GM19452 (cell line): ENCODE measurements at regions not wholly inside any gene's neighbourhood (a gene's known extent, or its start where the extent isn't known, plus 50 kb on each side); places are given as distances from the start of the nearest gene placed in this dataset.

Source experiments
- ATAC-seq: cut with Tn5 transposase; IDR thresholded peaks from one replicate; pipeline ENCODE4 v1.9.1; 2021; ENCODE audit not compliant: unreplicated experiment

DNA sequence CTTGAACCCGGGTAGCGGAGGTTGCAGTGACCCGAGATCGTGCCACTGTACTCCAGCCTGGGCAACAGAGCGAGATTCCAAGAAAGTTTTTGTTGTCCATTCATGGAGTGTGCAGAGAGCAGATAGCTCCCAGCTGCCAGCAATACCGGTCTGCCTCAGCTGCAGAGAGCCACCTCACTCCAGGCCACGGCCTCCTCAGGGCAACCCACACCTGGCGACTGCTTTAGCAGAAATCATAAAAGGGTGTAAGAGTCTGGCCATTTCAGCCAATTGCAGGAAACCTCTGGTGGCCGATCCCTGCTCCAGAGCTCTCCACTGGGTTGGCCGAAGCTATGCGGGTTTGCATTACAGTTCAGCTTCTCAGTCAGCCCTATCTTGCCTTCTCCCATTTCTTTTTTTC, 227.4 kb upstream of the BCOR start:
- ATAC-seq, result no peak

- ATAC-seq, result no peak
Measured at GRCh38 chrX:40323977-40324376, 226.2 kb upstream of the BCOR start.

DNA sequence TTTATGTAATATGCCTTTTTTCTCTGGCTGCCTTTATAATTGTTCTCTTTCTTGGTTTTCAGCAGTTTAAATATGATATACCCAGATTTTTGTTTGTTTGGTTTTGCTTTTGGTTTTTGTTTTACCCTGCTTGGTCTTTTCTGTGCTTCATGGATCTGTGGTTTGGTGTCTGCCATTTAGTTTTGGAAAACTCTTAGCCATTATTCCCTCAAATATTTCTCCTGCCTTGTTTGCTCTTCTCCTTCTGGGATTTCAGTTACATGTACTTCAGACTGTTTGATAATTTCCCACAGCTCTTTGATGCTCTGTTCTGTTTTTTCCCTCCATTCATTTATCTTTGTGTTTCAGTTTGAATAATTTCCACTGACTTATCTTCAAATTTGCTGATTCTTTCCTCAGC, 223.1 kb upstream of the BCOR start:
- no peak for ATAC-seq

DNA sequence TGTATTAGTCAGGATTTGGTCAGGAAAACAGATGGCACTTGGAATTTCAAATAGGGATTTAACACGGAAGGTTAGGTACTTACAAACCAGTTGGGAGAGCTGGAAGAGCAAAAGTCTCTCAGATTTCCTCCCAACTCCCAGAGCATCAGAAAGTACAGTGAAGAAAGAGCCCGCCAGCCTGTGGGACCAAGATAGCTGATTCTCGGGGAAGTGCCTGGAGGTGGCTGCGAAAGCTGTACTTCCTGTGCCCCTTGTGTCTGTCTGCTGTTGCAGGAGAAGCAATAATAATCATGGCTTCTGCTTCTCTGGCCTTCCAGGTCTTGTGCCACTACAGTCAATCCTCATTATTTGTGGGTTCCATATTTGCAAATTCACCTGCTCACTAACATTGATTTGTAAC, 221.0 kb upstream of the BCOR start:
- ATAC-seq, result no peak

- ATAC-seq, result no peak
Measured at GRCh38 chrX:40318076-40318475, 220.3 kb upstream of the BCOR start.

GRCh38 chrX:40316502-40316901, 218.7 kb upstream of the BCOR start:
- ATAC-seq, result no peak

- no peak for ATAC-seq
Measured at GRCh38 chrX:40314070-40314469, 216.3 kb upstream of the BCOR start.

DNA sequence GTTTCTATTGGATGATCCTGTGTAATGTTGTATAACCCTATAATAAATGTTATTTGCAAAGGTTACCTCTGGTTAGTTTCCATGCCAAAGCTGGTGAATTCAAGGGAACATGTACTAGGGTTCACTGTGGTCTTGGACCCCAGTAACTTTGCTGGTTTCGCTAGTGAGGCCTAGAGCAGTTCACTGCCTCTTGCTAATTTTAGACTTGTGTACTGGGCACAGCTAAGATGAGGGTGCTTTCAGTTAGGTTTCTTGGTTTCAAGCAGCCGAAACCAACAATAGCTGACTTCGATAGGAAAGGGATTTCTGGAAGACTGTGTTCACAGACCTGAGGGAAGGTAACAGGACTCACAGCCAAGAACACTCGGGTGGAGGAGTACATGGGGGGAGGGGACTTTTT, 215.5 kb upstream of the BCOR start:
- no peak for ATAC-seq

DNA sequence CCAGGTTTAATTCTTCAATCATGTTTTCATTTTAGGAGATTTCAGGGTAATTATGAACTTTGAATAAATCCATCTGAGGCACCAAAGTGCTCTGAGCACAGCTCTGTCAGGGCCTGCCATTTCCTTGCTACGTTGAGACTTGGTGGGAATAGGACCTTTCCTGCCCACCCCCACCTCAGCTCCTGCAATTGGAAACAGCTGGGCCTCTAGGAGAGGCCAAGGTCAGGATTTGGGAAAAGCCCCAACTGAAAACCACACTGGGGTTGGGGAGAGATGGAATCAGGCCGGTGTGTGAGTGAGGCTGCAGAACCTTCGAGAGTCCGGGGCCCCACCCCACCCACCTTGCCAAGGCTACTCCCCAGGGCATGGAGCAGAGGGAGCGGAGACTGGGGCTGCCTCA, 212.7 kb upstream of the BCOR start:
- ATAC-seq, result no peak

GRCh38 chrX:40310016-40310415, 212.3 kb upstream of the BCOR start:
- ATAC-seq, result no peak

DNA sequence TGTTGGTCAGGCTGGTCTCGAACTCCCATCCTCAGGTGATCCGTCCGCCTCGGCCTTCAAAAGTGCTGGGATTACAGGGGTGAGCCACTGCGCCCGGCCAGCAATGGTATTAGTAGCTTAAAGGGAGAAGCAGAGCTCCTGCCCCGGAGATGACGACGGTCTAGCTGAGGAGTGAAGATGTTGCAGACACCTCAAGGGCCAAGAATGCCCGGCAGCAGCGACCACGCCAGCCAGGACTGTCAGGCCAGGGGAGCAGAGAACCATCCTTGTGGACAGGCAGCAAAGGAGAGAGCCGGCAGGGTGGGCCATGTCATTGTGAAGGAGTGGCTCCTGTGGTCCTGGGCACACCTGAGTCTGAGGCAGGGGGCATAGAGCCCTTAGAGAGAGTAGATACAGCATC, 210.1 kb upstream of the BCOR start:
- no peak for ATAC-seq

DNA sequence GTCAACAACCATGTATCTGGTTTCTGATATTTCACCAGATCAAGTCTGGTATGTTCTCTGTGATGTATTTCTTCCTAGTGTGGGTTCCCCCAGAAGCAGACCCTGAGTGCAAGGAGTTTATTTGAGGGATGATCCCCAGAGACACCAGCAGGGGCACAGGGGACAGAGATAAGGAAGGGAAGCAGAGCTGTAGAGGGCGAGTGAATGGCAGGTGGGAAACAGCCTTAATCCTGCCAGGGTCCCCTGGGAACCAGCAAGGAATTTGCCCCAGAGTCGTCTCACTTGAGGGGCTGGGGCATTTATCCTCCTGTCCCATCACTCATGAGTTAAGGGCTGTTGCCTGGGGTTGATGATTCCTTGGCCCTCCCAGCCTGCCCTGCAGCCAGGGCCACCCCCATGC, 206.4 kb upstream of the BCOR start:
- ATAC-seq, result no peak

DNA sequence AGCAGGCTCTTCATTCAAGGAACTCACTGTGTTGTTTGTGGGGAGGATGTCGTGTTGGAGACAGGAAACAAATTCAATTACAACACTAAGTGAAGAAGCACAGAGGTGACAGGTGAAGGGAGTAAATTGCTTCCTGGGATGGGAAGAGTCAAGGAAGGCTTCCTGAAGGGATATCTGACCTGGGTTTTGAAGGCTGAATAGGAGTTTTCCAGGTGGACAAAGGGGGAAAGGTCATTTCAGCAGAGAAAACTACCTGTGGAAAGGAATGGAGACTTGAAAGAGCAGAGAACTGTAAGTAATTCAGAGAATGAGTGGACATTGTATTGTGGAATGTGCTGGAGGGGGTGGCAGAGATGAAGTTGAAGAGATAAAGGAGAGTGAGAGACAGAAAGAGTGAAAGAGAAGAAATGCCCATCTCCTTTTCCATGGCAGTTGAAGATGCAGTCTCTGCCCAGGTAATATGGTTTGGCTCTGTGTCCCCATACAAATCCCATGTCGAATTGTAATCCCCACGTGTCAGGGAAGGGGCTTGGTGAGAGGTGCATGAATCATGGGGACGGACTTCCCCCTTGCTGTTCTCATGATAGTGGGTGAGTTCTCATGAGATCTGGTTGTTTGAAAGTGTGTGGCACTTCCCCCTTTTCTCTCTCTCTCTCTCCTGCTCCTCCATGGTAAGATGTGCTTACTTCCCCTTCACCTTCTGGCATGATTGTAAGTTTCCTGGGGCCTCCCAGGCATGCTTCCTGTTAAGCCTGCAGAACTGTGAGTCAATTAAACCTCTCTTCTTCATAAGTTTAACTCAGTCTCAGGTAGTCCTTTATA, 205.7 kb upstream of the BCOR start:
- ATAC-seq, result no peak

DNA sequence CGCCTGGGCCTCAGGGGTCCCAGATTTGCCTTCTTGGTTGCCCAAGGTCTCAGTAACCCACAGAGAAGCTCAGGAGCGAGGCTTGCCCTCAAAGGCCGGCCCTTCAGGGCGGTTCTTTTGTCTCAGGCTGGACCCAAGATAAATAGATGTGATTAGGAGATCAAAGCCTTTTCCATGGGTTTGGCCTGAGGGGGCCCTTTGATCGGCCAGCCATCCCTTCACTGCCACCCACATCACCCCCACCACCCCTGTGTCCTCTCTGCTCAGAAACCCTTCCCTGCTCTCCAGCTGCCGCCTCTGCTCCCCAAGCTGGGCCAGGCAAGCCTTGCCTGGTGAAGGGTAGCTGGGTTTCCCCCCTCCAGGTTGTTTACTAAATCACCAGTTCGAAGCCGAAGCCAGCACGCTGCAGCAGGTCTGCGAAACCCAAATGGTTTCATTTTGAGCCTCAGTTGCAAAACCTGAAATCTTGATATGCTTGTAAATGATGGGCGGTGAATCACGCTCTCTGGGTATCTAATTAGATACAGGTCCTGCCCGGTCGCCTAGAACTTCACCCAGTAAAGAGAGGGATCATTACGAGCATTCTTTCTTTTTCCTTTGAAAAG, 202.6 kb upstream of the BCOR start:
- ATAC-seq, result no peak

GRCh38 chrX:40299641-40300046, 201.9 kb upstream of the BCOR start:
- no peak for ATAC-seq

DNA sequence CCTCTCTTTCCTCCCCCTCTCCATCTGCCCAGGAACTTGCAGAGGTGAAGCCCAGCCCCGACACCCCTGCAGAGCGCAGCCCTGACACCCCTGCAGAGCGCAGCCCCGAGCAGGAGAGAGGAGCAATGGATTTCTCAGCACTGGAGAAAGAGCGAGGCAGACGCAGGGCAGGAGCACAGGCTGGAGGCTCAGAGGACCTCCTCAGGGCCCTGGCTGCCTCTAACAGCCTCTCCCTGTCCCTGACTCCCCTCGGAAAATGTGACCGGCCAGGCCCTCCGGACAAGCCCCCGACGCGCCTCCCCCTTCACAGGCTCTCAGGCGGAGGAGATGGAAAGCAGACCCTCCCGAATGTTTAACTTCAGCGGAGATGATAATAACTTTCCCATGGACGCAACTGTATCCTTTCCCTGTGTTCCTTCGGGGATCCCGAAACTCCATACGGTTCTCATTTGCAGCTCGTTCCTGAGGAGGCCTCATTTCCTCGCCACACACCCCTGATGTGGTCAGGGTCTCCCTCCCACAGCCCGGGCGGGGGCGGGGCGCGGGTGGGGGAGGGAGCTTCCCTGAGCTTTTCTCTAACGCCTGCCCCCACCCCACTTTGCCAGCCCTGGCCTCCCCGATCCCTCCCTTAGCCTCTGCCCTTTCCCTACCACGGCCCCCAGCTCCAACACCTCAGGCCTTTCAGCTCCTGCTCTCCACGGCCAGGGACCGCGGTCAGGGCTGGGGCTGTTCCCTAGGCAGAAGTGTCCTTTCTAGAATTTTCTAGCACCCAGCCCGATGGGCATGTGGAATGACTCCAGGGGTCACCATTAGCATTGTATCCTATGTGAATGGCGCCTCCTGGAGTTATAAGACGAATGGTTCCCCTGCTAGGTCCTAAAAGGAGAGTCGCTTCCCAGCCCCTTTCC, 201.1 kb upstream of the BCOR start:
- no peak for ATAC-seq

DNA sequence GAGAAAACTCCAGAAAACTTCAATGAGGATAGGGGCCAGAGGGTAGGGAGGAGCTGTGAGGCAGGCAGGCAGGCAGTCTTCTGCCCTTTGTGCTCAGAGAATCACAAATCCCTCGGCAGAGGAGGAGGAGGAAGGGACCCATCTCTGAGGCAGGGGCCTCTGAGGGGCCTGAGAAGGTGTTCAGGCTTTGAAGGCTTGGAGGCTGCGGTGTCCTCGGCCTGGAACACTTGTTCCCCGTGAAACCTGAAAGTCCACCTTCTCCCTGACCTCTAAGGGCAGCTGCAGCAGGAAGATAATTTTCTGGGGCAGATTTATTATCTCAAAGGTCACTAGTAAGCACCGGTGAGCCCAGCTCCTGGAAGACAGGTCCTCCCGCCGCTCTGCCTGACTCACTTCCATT, 200.3 kb upstream of the BCOR start:
- ATAC-seq, result no peak

DNA sequence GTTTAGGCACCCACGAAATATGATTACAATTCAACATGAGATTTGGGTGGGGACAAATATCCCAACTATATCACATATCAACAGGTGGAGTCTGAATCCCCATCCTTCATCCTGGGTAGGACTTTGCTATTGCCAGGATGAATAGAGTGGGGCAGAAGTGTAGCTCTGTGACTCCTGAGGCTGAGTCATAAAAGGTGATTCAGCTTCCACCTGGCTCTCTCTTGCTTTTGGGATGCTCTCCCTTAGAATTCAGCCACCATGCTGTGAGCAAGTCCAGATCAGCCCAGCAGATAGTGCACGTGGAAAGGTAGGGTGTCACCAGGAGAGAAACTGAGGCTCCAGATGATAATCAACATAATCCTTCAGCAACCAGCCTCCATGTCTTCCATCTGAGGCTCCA, 193.8 kb upstream of the BCOR start:
- ATAC-seq, result no peak

DNA sequence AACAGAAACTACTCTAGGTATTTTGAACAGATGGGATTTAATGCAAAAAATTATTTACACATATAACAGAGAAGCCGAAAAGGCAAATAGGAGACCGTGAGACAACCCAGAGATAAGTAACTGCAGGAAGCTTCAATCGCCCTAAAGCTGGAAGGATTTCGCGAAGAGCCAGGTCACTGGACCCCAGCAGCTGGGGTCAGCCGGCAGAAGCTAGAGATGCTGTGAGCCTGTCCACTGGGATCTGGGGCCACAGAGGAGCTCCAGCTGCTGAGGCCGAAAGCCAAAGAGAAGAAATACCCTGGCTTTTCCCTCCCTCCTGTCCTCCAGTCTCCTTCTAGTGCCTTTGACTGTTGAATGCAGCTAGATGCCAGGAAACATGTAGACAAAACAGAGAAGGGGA, 192.8 kb upstream of the BCOR start:
- no peak for ATAC-seq

- no peak for ATAC-seq
Measured at GRCh38 chrX:40285876-40286275, 188.1 kb upstream of the BCOR start.

- ATAC-seq, result no peak
Measured at GRCh38 chrX:40284852-40285251, 187.1 kb upstream of the BCOR start.

DNA sequence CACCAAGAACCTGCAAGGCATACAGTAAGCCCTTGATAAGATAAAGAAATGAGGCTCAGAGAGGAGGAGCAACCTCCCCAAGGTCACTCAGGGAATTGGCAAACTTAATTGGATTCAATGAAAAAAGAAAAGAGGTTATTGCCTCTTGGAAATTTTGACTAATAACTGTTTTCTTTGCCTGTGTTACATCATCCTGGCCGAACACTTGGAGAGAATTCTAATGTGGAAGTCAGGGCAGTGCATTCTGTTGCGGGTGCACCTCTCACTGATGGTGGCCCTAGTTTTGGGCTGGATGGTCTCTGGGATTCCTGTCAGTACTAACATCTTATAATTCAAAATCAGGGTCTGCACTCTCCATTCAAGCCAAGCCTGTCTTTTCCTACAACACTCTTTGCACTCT, 186.2 kb upstream of the BCOR start:
- ATAC-seq, result no peak
